HG02798 (cell line): ENCODE measurements at regions not wholly inside any gene's neighbourhood (a gene's known extent, or its start where the extent isn't known, plus 50 kb on each side); places are given as distances from the start of the nearest gene placed in this dataset.
"Not testable (repeated sequence)": the region's sequence is repeated elsewhere in the genome, so short reads cannot be mapped to it uniquely, and the experiment has no call there.

Source experiments
- ATAC-seq: cut with Tn5 transposase; IDR thresholded peaks from one replicate; pipeline ENCODE4 v1.9.1; 2021; ENCODE audit warnings: mild to moderate bottlenecking; ENCODE audit not compliant: unreplicated experiment, poor library complexity

DNA sequence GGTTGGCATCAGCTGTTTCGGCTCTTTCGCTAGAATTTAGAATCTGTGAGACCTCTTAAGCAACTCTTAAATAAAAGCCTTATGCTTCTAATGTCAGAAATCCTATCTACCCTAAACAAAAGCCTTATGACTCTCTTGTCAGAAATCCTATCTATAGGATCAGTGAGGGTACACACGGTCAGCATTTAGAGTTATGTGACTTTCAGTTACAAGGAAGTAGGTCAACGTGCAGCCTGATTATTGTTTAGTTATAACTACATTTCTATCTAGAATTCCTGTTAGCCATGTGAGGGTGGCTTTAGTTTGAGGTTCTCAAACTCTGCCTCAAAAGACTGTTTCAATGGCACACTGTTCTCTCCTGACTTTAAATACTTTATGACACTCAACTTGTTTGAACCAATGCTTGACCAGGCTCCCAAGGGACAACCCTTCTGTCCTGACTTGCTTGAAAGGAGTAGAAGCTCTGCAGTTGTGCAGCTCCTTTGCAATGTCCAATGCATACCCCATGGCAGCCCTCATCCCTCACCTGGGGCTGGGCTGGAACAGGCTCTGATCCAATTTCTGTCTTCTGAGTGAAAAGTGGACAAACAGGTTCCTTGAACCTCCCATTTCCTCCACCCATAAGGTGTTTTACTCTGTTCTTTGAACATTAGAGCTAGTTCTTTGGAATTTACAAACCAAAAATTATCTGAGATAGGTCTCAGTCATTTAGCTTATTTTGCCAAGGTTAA is 251.6 kb upstream of the PIK3R1 start:
- ATAC-seq = no peak

DNA sequence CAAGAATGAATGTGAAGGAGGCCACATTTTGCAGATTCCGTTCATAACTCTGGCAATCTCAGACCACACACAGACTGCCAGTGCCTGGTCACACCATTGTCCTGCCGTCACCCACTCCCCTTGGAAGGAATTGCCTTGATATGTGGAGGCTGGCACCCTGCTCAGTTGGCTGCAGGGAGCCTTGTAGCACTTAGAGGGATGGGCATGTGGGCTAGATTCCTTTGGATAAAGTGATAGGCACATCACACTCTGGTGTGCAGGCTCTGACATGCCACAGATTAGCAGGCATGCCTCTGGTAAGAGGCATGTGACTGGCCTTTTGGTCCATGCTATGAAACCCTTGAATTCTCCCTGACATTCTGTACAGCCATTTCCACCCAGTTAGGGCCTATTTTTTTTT is 254.6 kb upstream of the PIK3R1 start:
- ATAC-seq = no peak

DNA sequence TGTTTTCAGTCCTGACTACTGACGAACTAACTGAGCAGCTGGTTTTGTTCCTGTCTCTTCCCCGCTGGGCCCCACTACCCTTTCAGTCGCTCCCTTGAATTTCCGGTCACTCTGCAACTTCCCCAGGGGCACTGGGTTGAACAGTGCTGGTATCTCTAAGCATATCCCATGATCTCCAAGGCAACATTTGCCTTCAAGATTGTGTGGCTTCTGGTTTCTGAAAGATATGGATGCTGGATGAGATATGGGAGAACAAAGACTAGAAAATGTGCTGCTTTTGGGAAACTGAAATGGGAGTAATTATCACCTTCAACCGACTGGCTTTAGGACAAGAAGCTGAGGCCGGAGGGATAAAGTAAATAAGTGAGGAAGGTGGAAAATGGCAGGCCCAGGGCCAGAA is 258.2 kb upstream of the PIK3R1 start:
- no peak for ATAC-seq

DNA sequence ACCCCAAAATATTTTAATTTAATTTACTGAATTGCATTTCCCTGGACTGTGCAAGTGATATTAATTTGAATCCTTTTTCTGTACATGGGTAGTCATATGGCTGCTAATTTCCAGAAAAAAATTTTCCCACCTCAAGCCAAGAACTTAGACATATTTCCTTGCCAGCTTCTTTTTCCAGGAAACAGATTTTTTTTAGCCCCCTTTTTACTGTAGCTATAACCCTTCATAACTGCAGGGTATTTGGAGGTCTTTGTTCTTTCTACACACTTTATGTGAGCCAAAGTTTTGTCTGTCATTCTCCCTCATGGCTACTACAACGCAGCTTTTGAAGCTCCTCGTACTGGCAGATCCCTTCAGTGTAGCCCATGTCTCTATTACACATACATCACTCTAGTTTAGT is 261.2 kb upstream of the PIK3R1 start:
- no peak for ATAC-seq

DNA sequence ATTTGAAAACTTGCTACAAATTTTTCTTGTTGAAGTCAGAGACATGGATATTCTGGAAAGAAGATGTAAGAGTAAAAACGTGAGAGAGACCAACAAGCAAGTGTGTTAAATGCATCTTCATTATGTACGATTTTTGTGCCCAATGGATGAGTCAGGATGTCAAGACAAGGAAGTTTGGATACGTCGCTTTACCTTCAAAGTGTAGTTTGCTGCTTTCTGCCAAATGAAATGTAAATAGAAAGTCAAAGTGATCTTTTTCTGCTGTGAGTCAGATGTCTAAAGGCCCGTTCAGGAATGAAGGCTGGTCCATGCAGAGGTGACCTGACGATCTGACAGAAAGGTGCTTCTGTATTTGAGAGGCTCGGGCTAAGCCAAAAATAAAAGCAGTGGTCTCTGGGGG is 273.1 kb upstream of the PIK3R1 start:
- no peak for ATAC-seq

DNA sequence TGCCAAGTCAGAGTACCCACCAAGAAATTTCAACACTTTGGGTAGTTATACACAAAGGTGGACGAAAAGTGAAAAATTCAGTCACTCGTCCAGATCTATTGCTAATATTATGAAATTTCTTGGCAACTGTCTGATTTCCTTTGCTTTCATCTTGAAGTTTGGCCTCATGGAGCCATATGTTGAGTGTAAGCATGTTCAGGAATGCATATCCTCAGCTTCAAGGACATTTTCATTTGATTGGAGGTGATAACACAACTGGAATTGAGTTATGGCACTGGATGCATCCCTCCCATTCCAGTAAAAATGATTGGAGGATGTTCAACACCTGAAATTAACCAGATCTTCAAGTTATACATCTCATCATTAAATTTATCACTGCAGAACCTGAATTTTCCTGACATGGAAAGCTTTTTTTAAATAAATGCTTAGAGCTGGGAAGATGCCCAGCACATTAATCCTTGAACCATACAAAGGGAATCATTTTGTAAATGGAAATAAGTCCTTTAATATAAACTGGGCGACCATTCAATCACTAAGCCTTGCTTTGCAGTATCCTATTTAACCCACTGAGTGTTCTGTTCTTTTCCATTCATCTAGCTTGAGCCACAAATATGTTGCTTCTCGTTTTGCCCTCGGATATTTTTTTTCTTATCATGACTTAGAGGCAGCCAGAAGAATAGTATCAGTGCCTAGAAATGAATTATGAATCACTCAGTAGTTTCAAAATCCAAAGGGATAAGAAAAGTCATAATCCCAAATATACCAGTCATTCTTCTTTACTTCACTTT is 273.7 kb upstream of the PIK3R1 start:
- no peak for ATAC-seq

DNA sequence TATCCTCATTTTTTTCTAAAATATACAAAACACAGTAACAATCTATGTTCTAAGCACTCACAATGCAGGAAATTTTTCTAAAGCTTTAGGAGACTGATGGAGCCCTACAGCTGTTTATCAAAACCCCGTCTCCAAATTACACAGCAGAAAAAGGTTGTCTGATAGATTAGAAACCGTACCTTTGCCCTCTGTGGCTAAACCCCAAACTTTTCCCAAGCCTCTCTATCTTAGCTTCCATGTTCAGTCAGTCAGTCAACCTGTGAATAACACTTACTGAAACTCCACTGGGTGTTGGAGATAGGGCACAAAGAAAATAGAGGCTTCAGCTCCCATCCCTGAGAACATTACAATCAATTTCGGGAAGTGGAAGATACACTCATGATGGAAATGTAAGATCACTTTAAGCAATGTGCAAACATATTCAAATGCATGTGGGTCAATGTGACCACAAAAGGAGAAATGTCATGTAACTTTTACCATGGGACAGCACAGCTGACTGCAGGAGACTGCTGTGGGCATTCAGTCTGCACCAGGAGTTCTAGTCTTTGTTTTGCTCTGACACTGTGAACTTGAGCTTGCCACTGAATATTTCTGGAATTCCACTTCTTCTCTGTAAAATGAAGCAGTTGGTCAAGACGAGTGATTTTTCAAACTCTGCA is 279.5 kb upstream of the PIK3R1 start:
- ATAC-seq = no peak

DNA sequence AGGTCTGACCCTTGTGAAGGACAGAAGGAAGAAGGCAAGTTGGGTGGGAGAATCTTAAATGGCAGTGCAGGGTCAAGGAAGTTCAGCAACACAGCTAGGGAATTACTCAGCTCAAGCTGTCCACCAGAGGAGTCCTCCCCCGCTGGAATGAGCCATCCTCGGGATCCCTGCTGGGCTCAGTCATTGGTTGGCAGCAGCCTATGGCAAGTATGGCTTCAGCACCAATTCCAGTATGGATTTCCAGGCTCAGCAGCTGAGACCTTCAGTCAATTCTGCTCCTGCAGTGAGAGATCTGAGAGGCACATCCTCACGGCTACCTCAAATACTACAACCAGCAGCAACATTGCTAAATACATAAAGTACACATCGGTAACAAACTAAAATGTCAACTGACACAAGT is 280.6 kb upstream of the PIK3R1 start:
- ATAC-seq = no peak

DNA sequence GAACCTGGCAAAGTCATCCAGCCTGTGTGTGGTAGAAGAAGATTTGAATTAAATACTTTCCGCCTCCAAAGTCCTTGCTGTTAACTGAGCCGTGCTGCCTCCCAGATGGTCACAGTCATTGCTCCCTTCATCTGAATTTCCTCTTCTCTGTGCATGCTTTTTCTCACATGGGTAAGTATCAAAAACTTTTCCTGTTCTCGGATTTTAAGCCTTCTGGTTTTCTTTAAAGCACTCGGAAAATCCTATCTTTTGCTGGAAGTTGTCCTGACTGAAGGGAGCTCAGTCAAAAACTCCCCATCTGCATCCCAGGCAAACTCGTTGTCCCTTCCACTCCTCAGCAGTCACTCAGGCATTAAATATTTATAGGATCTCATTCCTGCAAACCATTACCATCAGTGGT is 290.0 kb upstream of the PIK3R1 start:
- ATAC-seq = no peak

DNA sequence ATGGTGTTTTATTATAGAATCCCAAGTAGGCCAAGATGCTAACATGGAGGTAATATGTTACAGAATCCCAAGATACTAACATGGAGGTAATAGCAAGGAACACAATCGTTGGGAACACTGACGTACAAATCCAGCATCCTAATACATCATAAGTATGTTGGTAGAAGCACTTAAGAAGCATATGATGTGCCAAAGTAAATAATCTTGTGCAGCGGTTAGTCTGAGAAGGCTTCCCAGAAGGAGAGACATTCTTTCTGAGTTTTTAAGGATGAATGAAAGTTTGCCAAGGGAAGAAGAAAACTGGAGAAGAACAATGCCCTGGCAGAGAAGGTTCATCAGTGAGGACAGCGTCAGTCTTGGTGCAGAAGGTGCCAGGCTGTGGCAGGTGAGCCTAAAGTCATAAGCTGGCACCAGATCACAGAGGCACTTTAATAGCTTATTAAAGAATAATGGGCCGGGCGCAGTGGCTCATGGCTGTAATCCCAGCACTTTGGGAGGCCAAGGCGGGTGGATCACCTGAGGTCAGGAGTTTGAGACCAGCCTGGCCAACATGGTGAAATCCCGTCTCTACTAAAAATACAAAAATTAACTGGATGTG is 294.5 kb upstream of the PIK3R1 start:
- ATAC-seq = no peak

DNA sequence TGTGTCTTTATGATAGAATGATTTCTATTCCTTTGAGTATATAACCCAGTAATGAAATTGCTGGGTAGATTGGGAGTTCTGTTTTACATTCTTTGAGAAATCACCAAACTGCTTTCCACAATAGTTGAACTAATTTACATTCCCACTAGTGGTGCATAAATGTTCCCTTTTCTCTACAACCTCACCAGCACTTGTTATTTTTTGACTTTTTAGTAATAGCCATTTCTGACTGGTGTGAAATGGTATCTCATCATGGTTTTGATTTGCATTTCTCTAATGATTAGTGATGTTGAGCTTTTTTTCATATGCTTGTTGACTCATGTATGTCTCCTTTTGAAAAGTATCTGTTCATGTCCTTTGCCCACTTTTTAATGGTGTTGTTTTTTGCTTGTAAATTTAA is 296.0 kb upstream of the PIK3R1 start:
- not testable (repeated sequence) for ATAC-seq

DNA sequence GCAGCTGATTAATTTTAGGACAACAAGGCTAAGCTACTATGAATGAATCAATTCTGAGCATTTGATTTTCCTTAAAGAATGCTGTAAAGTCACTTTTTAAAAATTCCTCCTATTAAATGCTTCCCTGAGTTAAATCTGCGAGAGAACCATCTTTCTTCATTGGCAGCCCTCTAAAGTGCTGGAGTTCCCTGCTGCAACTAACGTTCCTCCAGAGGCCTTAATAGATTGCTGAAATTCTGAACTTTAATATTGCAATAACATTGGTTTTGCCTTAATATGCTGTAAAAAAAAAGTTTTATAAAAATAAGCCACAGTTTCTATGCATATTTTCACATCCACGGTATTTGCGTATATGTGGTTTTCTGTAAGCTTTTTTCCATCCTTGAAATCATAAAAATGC is 298.0 kb upstream of the PIK3R1 start:
- ATAC-seq = no peak

DNA sequence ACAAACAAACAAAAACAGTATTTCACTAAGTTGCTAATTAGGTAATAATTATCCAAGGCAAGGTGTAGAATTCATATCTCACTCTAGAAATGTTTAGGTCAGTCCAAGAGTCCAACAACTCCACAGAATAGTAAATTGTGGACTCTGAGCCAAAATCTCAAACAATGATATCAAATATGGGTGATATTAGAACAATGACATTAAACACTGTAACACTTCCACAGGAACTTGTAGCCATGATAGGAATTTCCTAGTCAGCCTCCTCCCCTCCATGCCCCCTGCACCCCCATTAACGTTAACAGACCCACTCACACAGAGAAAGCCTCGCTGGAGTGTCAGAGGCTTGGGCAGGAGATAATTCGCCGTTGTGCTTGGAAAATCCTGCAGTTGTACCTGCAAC is 305.0 kb upstream of the PIK3R1 start:
- no peak for ATAC-seq

DNA sequence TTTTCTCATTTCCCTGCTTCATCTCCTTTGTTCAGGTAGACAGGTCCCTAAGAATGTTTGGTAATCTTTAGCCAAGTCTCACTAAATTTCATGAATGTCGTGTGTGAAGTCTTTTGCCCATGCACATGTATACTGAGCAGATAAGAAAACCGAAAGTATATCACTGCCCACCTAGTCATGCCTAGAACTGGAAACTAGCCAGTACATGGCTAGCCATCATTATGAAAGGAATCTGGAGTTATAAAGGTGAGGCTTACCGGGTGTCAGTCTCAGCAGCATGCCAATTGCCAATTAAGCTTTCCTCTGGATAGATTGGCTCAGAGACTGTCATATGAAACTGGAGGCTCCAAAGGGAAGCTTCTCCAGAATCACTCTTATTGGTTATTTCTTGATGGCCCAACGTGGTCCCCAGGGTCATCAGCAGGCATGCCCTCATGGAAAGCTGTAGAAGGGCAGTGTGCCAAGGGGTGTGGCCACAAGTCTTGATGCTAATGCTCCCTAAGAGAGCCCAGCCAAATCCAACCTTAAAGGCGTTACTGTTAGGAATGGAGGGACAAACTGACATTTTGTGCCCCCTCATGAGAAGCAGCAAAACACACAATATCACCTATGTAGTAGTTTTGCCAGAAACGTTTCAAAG is 307.3 kb upstream of the PIK3R1 start:
- no peak for ATAC-seq

DNA sequence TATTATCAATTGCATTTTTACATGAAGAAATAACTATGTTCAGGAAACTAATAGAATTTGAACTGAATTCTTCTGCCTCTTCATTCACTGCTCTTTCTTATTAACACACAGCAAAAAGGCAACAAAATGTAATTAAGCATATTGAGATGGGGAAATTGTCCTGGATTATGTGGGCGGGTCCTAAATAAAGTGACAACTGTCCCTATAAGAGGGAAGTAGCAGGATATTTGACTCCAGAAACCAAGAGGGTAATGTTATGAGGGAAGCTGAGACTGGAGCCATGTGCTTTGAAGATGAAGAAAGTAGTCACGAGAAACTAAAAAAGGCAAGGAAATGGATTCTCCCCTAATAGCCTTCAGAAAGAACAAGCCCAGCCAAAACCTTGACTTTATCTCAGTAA is 311.2 kb upstream of the PIK3R1 start:
- ATAC-seq = no peak

DNA sequence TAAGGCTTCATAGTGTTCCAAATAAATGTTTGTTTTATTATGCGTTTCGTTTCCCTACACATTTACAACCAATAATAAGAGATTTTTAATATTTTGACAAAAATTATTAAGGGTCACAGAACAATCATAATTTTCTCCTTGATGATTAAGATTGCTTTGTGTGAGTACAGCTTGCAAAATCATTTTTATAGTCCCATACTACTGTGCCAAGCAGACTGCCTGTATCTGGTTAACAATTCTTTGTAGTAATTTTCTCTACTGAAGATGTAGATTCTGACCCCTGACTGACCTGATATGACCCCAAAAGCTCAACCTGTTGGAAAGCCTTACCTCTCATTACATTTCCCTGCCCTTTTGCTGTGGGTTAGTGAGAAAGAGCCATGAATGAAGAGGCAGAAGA is 311.9 kb upstream of the PIK3R1 start:
- ATAC-seq = no peak

DNA sequence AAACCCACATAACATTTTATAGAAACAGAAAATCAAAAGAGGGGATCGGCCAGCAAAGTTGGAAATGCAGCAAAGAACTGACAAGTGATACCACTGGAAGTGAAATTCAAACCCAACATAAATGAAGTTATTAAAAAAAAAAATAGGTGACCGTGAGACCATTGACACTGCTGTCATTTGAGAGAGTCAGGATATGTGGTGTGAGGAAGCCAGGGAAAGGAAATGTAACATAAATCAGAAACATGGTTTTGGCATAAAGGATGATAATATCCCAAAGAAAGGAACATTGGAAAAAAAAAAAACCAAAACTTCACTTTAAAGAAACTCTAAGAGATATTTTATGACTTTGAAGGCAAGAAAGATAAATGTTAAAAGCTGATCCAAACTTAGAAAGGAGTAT is 312.4 kb upstream of the PIK3R1 start:
- no peak for ATAC-seq

DNA sequence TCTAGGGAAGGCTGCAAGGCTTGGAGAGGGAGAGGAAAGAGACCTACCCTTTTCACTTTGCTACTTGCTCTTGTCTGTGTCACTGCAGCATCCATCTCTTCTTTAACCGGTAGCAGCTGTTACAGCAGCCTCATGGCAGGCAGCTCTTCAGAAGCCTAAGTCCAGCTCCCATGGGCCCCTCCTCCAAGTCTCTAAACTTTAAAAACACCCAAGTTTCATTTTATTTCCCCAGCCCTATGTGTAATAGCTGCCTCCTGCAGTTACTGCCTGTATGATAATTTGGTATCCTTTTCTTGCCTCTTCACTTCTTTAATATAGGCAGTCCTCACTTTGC is 313.1 kb upstream of the PIK3R1 start:
- no peak for ATAC-seq

DNA sequence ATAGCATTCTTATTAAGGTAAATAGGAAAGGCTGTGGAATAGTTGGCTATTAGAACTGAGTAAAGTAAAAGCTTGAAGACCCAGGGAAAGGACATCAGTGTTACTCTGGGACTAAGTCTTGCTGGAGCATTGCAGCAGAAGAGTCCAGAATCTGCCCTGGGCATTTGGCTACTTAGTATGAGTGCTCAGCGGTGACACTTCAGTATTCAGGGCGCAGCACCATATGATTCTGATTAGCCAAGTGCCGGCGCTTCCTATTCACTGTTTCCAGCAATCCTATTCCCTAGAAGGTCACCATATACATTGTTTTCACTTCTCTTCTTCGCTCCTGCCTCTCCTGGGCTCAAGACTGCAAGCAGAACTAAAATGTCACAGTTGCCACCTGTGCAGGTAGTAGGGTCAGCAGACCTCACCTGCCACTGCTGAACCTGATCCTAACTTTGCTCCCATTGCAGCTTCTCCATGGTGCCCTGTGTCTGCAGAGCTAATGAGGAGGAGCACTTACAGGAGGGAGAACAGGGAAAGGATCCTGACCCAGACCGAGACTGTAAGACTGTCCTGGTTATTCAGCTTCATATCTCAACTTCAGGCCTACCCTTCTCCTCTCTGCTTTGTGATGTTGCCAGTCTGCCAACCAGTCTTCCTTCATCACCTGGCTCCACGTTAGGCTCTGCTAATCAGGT is 313.6 kb upstream of the PIK3R1 start:
- ATAC-seq = no peak

DNA sequence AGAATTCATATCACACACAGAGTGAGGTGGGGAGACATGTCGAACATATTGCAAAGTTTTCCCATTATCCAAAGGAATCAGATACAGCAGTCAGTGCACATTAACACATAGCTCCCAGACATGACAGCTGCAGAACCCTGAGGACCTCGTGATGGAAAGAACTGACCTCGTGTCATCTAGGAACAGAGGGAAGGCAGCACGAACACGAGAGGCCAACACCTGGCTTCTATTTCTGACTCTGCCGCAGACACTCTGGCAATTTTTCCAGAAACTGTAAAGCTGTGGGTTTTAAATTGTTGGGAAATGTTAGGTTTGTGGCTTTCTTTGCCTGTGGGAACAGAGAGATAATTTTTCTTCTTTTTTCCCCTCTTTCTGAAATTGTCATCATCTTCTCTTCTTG is 315.0 kb upstream of the PIK3R1 start:
- no peak for ATAC-seq
